ENCODE measurements at regions not wholly inside any gene's neighbourhood (a gene's known extent, or its start where the extent isn't known, plus 50 kb on each side); places are given as distances from the start of the nearest gene placed in this dataset.

GRCh38 chr4:184318852-184319251 lies 101.2 kb upstream of the ENPP6 start:
- no peak for TF ChIP-seq CTCF (IDR thresholded peaks at IDR 0.05)
- TF ChIP-seq POLR2A (IDR thresholded peaks at IDR 0.05), result no peak
- TF ChIP-seq POLR2AphosphoS5 (IDR thresholded peaks at IDR 0.05), result no peak
